Hepatocyte (in vitro differentiated cells): ENCODE measurements at regions not wholly inside any gene's neighbourhood (a gene's known extent, or its start where the extent isn't known, plus 50 kb on each side); places are given as distances from the start of the nearest gene placed in this dataset.

Experiments used
- DNase-seq: peaks from one replicate; pipeline ENCODE4 v3.0.0-alpha.2; 2016; ENCODE audit warnings: low spot score
- H2AFZ ChIP-seq: fragments of 200-600 bp; sonication (generic); 2 replicates; pipeline ENCODE4 v1.6.0; 2016; ENCODE audit warnings: antibody characterized with exemption, mild to moderate bottlenecking
- H3K27ac ChIP-seq: fragments of 200-600 bp; sonication (generic); 2 replicates; pipeline ENCODE4 v1.5.1; 2016; ENCODE audit warnings: mild to moderate bottlenecking
- H3K27me3 ChIP-seq: fragments of 200-600 bp; sonication (generic); 2 replicates; pipeline ENCODE4 v1.6.1; 2016
- H3K36me3 ChIP-seq: fragments of 200-600 bp; sonication (generic); replicated peaks from 2 replicates; pipeline ENCODE4 v1.5.1; 2016; ENCODE audit warnings: low read depth; ENCODE audit not compliant: insufficient read depth
- H3K4me1 ChIP-seq: fragments of 200-600 bp; sonication (generic); 2 replicates; pipeline ENCODE4 v1.5.1; 2016; ENCODE audit warnings: mild to moderate bottlenecking, moderate library complexity; ENCODE audit not compliant: insufficient read depth
- H3K4me2 ChIP-seq: fragments of 200-600 bp; sonication (generic); 2 replicates; pipeline ENCODE4 v1.6.0; 2016
- H3K4me3 ChIP-seq: fragments of 200-600 bp; sonication (generic); 2 replicates; pipeline ENCODE4 v1.5.1; 2016; ENCODE audit warnings: mild to moderate bottlenecking
- H3K79me2 ChIP-seq: fragments of 200-600 bp; sonication (generic); 2 replicates; pipeline ENCODE4 v1.6.0; 2017; ENCODE audit warnings: mild to moderate bottlenecking
- H3K9me2 ChIP-seq: fragments of 200-600 bp; sonication (generic); replicated peaks from 2 replicates; pipeline ENCODE4 v1.6.0; 2017; ENCODE audit warnings: mild to moderate bottlenecking; ENCODE audit not compliant: insufficient read depth
- H3K9me3 ChIP-seq: fragments of 200-600 bp; sonication (generic); 2 replicates; pipeline ENCODE4 v1.5.1; 2016; ENCODE audit warnings: low read depth, mild to moderate bottlenecking
- H4K20me1 ChIP-seq: fragments of 200-600 bp; sonication (generic); 2 replicates; pipeline ENCODE4 v1.6.0; 2016; ENCODE audit warnings: mild to moderate bottlenecking; ENCODE audit not compliant: insufficient read depth, poor library complexity, severe bottlenecking
- EZH2 ChIP-seq: fragments of 200-600 bp; sonication (generic); IDR thresholded peaks from 2 replicates; pipeline ENCODE4 v1.6.1; 2016; ENCODE audit warnings: antibody characterized with exemption, mild to moderate bottlenecking, borderline replicate concordance
- EZH2phosphoT487 ChIP-seq: fragments of 200-600 bp; sonication (generic); IDR thresholded peaks from one replicate; pipeline ENCODE4 v1.6.1; 2018; ENCODE audit warnings: antibody characterized with exemption, mild to moderate bottlenecking, low read depth, moderate library complexity; ENCODE audit not compliant: unreplicated experiment, severe bottlenecking
- WGBS: methylation state at CpG from one replicate; pipeline ENCODE4 v1.1.6; 2016; ENCODE audit warnings: low lambda C conversion rate; ENCODE audit errors: missing lambda C conversion rate; 5-methylcytosine and 5-hydroxymethylcytosine counted together
- TF ChIP-seq, protein P1 (sequence below): fragments of 200-600 bp; sonication (generic); IDR thresholded peaks from 2 replicates; pipeline ENCODE4 v1.5.1; 2016; ENCODE audit warnings: antibody characterized with exemption, mild to moderate bottlenecking; ENCODE audit not compliant: poor library complexity

DNA sequence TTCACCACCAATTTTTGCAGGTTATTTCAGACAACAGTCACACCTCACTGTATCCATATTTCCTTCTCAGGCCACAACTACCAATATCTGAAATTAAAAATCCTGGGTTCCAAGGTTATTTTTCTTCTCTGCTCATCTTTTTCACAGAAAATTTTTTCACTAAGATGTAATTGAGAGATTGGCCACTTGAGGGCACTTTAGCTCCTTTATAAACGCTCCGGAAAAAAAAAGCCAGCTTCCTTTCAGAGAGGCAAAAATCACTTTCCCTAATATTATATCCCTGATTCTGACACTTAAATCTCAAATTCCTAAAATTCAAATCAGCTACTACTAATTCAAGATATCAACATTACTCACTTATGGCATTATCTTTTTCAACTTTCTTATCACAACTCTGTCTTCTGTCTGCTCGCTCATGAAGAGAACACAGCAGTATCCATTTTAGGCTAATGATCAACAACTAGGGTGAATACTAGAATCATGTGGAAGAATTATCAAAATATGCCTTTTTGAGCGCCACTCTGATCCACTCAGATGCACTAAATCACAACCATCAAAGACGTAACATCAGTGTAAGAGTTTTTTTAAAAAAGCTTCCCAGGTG lies 101.4 kb upstream of the RGS1 start:
- Histone ChIP-seq H4K20me1 (no peaks in the 10 kb centered on the region), H3K9me2 (no peaks in the 10 kb centered on the region), H3K27ac (no peak overlapping the region), H3K79me2 (no peaks in the 10 kb centered on the region), H3K36me3 (no peaks in the 10 kb centered on the region), H3K4me1 (no peaks in the 10 kb centered on the region), H3K9me3 (no peaks in the 10 kb centered on the region), H3K27me3 (peaks cover 3% of the 10 kb centered on the region), H2AFZ (peak overlapping the region; percentile 23), H3K4me2 (no peak overlapping the region), H3K4me3 (no peak overlapping the region)
- peak; percentile 69 for DNase-seq
- WGBS: 38% methylated on average over 5 of the region's 5 CpGs
- TF ChIP-seq, protein P1, sequence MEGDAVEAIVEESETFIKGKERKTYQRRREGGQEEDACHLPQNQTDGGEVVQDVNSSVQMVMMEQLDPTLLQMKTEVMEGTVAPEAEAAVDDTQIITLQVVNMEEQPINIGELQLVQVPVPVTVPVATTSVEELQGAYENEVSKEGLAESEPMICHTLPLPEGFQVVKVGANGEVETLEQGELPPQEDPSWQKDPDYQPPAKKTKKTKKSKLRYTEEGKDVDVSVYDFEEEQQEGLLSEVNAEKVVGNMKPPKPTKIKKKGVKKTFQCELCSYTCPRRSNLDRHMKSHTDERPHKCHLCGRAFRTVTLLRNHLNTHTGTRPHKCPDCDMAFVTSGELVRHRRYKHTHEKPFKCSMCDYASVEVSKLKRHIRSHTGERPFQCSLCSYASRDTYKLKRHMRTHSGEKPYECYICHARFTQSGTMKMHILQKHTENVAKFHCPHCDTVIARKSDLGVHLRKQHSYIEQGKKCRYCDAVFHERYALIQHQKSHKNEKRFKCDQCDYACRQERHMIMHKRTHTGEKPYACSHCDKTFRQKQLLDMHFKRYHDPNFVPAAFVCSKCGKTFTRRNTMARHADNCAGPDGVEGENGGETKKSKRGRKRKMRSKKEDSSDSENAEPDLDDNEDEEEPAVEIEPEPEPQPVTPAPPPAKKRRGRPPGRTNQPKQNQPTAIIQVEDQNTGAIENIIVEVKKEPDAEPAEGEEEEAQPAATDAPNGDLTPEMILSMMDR: peak; percentile 74
- TF ChIP-seq EZH2: no peak

DNA sequence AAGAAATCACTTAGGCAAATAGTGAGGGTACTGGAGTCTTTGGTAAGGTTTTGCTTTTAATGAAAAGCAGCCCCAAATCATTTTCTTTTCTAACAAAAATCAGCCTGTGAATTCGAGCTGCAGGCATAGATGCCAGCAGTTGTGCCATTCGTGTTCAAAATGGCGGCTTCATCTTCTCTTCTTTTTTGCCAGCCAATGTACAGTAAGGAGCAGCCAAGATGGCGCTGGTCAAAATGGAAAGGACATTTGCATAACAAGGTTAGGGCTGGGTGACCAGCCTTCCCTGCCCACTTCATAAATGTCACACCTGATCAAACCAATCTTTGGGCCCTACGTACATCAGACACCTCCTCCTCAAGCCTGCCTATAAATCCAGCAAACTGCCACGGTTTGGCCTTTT lies 100.2 kb upstream of the RGS1 start:
- Histone ChIP-seq H3K4me1 (no peaks in the 10 kb centered on the region), H3K9me3 (no peaks in the 10 kb centered on the region), H3K27me3 (peaks cover 3% of the 10 kb centered on the region), H3K9me2 (no peaks in the 10 kb centered on the region), H3K79me2 (no peaks in the 10 kb centered on the region), H3K27ac (no peak overlapping the region), H4K20me1 (no peaks in the 10 kb centered on the region), H2AFZ (no peak overlapping the region), H3K4me2 (no peak overlapping the region), H3K36me3 (no peaks in the 10 kb centered on the region), H3K4me3 (no peak overlapping the region)
- DNase-seq: no peak
- WGBS: 93% methylated on average over 6 of the region's 6 CpGs
- no peak for TF ChIP-seq EZH2phosphoT487
- no peak for TF ChIP-seq EZH2
- TF ChIP-seq, protein P1: no peak

DNA sequence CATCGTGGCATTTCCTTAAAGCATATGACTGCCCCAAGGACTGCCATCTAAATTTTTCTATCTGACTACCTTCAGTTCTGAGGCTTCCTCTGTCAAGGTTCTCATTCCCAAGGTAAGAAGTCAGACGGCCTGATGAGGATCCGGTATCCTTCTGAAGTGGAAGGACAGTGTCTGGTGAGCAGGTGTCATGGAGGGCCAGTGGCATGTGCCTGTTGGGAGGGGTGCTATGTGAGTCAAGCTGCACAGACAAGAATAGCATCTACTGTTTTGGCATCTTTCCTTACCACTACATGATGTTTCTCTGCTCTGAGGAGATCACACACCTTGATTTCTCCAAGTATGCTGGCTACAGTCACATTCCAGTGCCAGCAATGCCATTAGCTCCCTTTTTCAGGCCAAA lies 99.6 kb upstream of the RGS1 start:
- no peak overlapping the region for H2AFZ ChIP-seq
- no peak overlapping the region for H3K4me3 ChIP-seq
- H3K36me3 ChIP-seq: no peaks in the 10 kb centered on the region
- DNase-seq: no peak
- no peak overlapping the region for H3K4me2 ChIP-seq
- peaks cover 3% of the 10 kb centered on the region for H3K27me3 ChIP-seq
- no peaks in the 10 kb centered on the region for H3K9me3 ChIP-seq
- no peaks in the 10 kb centered on the region for H3K9me2 ChIP-seq
- no peaks in the 10 kb centered on the region for H4K20me1 ChIP-seq
- H3K79me2 ChIP-seq: no peaks in the 10 kb centered on the region
- no peaks in the 10 kb centered on the region for H3K4me1 ChIP-seq
- TF ChIP-seq, protein P1: no peak
- TF ChIP-seq EZH2phosphoT487 (no peak), EZH2 (no peak)
- WGBS: 86% methylated on average over 3 of the region's 3 CpGs
- H3K27ac ChIP-seq: no peak overlapping the region
